DOHH2 (cell line): ENCODE measurements at regions not wholly inside any gene's neighbourhood (a gene's known extent, or its start where the extent isn't known, plus 50 kb on each side); places are given as distances from the start of the nearest gene placed in this dataset.

Experiments
- H3F3A ChIP-seq: fragments of 200-600 bp; sonication (generic), shearing (Covaris generic); 2 replicates; pipeline ENCODE4 v1.6.0; 2016; ENCODE audit warnings: antibody characterized with exemption, mild to moderate bottlenecking; ENCODE audit not compliant: control insufficient read depth, insufficient read depth
- H3K27ac ChIP-seq: fragments of 200-600 bp; sonication (generic); 2 replicates; pipeline ENCODE4 v1.5.1; 2014; ENCODE audit warnings: low read depth, mild to moderate bottlenecking, low read length, moderate library complexity
- H3K27me3 ChIP-seq: fragments of 200-600 bp; sonication (generic); 2 replicates; pipeline ENCODE4 v1.6.1; 2014; ENCODE audit warnings: mild to moderate bottlenecking, low read length, mixed read lengths; ENCODE audit not compliant: control insufficient read depth
- H3K36me3 ChIP-seq: fragments of 200-600 bp; sonication (generic); 2 replicates; pipeline ENCODE4 v1.6.1; 2014; ENCODE audit warnings: mild to moderate bottlenecking, low read length, moderate library complexity, mixed read lengths; ENCODE audit not compliant: control insufficient read depth
- H3K4me1 ChIP-seq: fragments of 200-600 bp; sonication (generic); 2 replicates; pipeline ENCODE4 v1.6.1; 2014; ENCODE audit warnings: mild to moderate bottlenecking, low read length, mixed read lengths; ENCODE audit not compliant: control insufficient read depth
- H3K4me2 ChIP-seq: fragments of 200-600 bp; sonication (generic); 2 replicates; pipeline ENCODE4 v1.6.0; 2014; ENCODE audit warnings: mild to moderate bottlenecking, low read length, moderate library complexity
- H3K4me3 ChIP-seq: fragments of 200-600 bp; sonication (generic); 2 replicates; pipeline ENCODE4 v1.5.1; 2014; ENCODE audit warnings: mild to moderate bottlenecking, low read length, mixed read lengths
- H3K79me2 ChIP-seq: fragments of 200-600 bp; sonication (generic); 2 replicates; pipeline ENCODE4 v1.6.1; 2014; ENCODE audit warnings: mild to moderate bottlenecking, low read length, mixed read lengths; ENCODE audit not compliant: control insufficient read depth
- H3K9me2 ChIP-seq: fragments of 200-600 bp; sonication (generic); replicated peaks from 2 replicates; pipeline ENCODE4 v1.6.1; 2014; ENCODE audit warnings: mild to moderate bottlenecking, low read length, mixed read lengths; ENCODE audit not compliant: control insufficient read depth
- H3K9me3 ChIP-seq: fragments of 200-600 bp; sonication (generic); 2 replicates; pipeline ENCODE4 v1.6.1; 2014; ENCODE audit warnings: antibody characterized with exemption, low read length, mixed read lengths; ENCODE audit not compliant: control insufficient read depth, insufficient read depth
- H4K20me1 ChIP-seq: fragments of 200-600 bp; sonication (generic); 2 replicates; pipeline ENCODE4 v1.6.0; 2014; ENCODE audit warnings: low read depth, mild to moderate bottlenecking, antibody characterized with exemption, low read length, moderate library complexity; ENCODE audit not compliant: control insufficient read depth, insufficient read depth
- CTCF ChIP-seq: fragments of 200-600 bp; sonication (generic); IDR thresholded peaks from one replicate; pipeline ENCODE4 v1.5.1; 2014; ENCODE audit warnings: antibody characterized with exemption, mild to moderate bottlenecking, low read depth, low read length; ENCODE audit not compliant: poor library complexity, severe bottlenecking
- EZH2phosphoT487 ChIP-seq: fragments of 200-600 bp; sonication (generic); IDR thresholded peaks from 2 replicates; pipeline ENCODE4 v1.6.1; 2017; ENCODE audit warnings: borderline replicate concordance, mild to moderate bottlenecking, antibody characterized with exemption, low read length, moderate library complexity, mixed read lengths

GRCh38 chr1:228885845-228886244 is 150.6 kb downstream of the RHOU start:
- TF ChIP-seq EZH2phosphoT487, result no peak
- no peak for TF ChIP-seq CTCF
- Histone ChIP-seq H3K4me1 (no peaks in the 10 kb centered on the region), H3K27me3 (no peaks in the 10 kb centered on the region; the same call in 1 of the 2 replicates)

GRCh38 chr1:228887101-228887500 is 151.8 kb downstream of the RHOU start:
- Histone ChIP-seq H3K27ac (no peak overlapping the region), H3K9me2 (no peaks in the 10 kb centered on the region), H3K79me2 (no peaks in the 10 kb centered on the region), H3F3A (no peaks in the 10 kb centered on the region), H3K27me3 (no peaks in the 10 kb centered on the region), H3K9me3 (0 out of 2 replicates have a peak, but pooled peaks cover 4% of the 10 kb centered on the region), H4K20me1 (no peaks in the 10 kb centered on the region), H3K4me1 (no peaks in the 10 kb centered on the region), H3K4me3 (no peak overlapping the region), H3K4me2 (no peak overlapping the region), H3K36me3 (no peaks in the 10 kb centered on the region)
- no peak for TF ChIP-seq EZH2phosphoT487
- no peak for TF ChIP-seq CTCF

More at GRCh38 chr1:228885845-228886244, 150.6 kb downstream of the RHOU start:
- Histone ChIP-seq H3K27ac (no peak overlapping the region), H4K20me1 (no peaks in the 10 kb centered on the region), H3K36me3 (no peaks in the 10 kb centered on the region), H3K9me3 (0 out of 2 replicates have a peak, but pooled peaks cover 4% of the 10 kb centered on the region), H3K4me2 (no peak overlapping the region), H3K4me3 (no peak overlapping the region), H3F3A (no peaks in the 10 kb centered on the region), H3K79me2 (no peaks in the 10 kb centered on the region), H3K9me2 (no peaks in the 10 kb centered on the region)

- H3K4me3 ChIP-seq, result no peak overlapping the region
- no peak for TF ChIP-seq EZH2phosphoT487
- no peak for TF ChIP-seq CTCF
- no peaks in the 10 kb centered on the region for H4K20me1 ChIP-seq
- H3K36me3 ChIP-seq, result no peaks in the 10 kb centered on the region
- H3K27me3 ChIP-seq, result no peaks in the 10 kb centered on the region
- H3K4me2 ChIP-seq, result no peak overlapping the region
- H3K79me2 ChIP-seq, result no peaks in the 10 kb centered on the region
- H3K9me2 ChIP-seq, result no peaks in the 10 kb centered on the region
- H3K27ac ChIP-seq, result no peak overlapping the region
- H3F3A ChIP-seq, result no peaks in the 10 kb centered on the region
- 0 out of 2 replicates have a peak, but pooled peaks cover 4% of the 10 kb centered on the region for H3K9me3 ChIP-seq
- no peaks in the 10 kb centered on the region for H3K4me1 ChIP-seq
Measured at GRCh38 chr1:228887960-228888359, 152.7 kb downstream of the RHOU start.

- Histone ChIP-seq H3K79me2 (no peaks in the 10 kb centered on the region), H3K9me2 (no peaks in the 10 kb centered on the region), H3K4me2 (no peak overlapping the region), H3K9me3 (0 out of 2 replicates have a peak, but pooled peaks cover 2% of the 10 kb centered on the region), H4K20me1 (no peaks in the 10 kb centered on the region), H3K36me3 (no peaks in the 10 kb centered on the region), H3K4me3 (no peak overlapping the region), H3K27ac (no peak overlapping the region), H3F3A (no peaks in the 10 kb centered on the region), H3K4me1 (no peaks in the 10 kb centered on the region), H3K27me3 (no peaks in the 10 kb centered on the region)
- TF ChIP-seq EZH2phosphoT487 (no peak), CTCF (no peak)
Measured at GRCh38 chr1:228889289-228889688, 154.0 kb downstream of the RHOU start.
